Stimulated activated naive CD8-positive, alpha-beta T cell treated with anti-CD3 and anti-CD28 coated beads, Interleukin-15, Interleukin-2, amounts not matched to agents 100 ng/mL and 50 ng/mL, for 24 hours (primary cell): ENCODE measurements at regions not wholly inside any gene's neighbourhood (a gene's known extent, or its start where the extent isn't known, plus 50 kb on each side); places are given as distances from the start of the nearest gene placed in this dataset.

Source experiments
- H3K27ac Mint-ChIP-seq: one replicate; pipeline ENCODE4 v1.8.0; 2021; ENCODE audit warnings: mild to moderate bottlenecking, mixed read lengths
- H3K27me3 Mint-ChIP-seq: one replicate; pipeline ENCODE4 v1.8.0; 2021; ENCODE audit warnings: mixed read lengths
- H3K36me3 Mint-ChIP-seq: one replicate; pipeline ENCODE4 v1.8.0; 2021; ENCODE audit warnings: low read depth, mixed read lengths
- H3K4me1 Mint-ChIP-seq: one replicate; pipeline ENCODE4 v1.8.0; 2021; ENCODE audit warnings: low read depth, mixed read lengths
- H3K4me3 Mint-ChIP-seq: one replicate; pipeline ENCODE4 v1.8.0; 2021; ENCODE audit warnings: mild to moderate bottlenecking, mixed read lengths
- H3K9me3 Mint-ChIP-seq: one replicate; pipeline ENCODE4 v1.8.0; 2021; ENCODE audit warnings: mixed read lengths

DNA sequence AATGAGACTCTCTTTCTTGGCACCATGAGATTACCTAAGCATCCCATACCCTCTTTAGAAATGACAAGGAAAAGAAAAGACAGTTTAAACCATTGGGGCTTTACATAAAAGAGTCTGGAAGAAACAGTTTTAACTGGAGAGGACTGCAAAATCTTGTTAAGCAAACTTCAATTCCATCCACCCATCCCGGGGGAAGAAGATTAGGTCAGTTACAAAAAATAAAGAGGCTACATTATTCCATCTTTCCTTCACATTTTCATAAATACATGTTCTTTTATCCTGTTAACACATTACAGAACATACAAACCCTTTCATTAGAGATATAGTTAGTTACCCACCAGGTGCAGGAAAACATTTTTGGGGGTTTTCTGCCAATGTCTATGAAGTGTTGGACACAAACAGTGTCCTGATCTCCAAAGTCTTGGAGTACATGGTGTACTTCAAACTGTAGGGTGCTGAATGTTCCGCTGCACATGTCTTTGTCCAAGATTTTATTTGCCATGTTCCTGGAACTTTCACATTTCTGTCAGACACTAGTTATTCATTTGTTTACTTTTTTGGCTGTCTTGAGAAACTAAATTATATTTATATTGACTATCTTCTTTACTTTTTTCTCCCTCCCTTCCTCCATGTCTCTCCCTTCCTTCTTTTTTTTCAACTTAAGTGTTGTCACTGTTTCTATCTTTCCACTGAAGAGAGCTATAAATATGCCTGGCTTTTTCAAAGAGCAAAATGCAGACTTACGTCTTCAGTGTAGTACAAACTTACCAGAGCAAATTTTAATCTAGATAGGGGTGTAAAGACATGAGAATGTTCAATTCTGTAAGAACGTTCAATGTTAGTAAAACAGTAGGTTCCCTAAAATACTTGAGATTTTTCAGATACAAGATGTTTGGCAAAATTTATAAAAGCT, 410.9 kb upstream of the PRR16 start:
- H3K27ac Mint-ChIP-seq: no peak overlapping the region
- H3K4me3 Mint-ChIP-seq: no peak overlapping the region
- no peaks in the 10 kb centered on the region for H3K9me3 Mint-ChIP-seq
- no peaks in the 10 kb centered on the region for H3K27me3 Mint-ChIP-seq
- no peaks in the 10 kb centered on the region for H3K4me1 Mint-ChIP-seq
- H3K36me3 Mint-ChIP-seq: no peaks in the 10 kb centered on the region

GRCh38 chr5:120053841-120054240, 410.3 kb upstream of the PRR16 start:
- H3K36me3 Mint-ChIP-seq: no peaks in the 10 kb centered on the region
- no peak overlapping the region for H3K27ac Mint-ChIP-seq
- no peaks in the 10 kb centered on the region for H3K27me3 Mint-ChIP-seq
- no peak overlapping the region for H3K4me3 Mint-ChIP-seq
- H3K4me1 Mint-ChIP-seq: no peaks in the 10 kb centered on the region
- H3K9me3 Mint-ChIP-seq: no peaks in the 10 kb centered on the region

DNA sequence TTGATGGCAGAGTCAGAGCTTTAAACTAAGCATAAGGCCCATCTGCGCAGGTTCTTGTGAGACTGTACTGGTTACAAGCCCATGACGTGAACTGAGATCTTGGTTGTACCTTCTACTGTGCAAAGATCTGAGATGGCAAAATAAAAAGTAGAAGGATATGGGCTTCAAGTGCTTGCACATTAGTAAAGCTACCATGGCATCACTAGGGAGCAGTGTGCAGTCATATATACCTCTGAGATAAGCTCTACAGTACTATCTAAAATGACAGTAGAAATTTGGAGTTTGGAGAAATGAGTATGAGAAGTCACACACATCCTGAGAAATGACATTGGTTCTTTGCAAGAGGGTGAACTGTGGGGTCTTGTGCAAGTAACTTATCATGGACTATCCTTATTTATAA, 408.2 kb upstream of the PRR16 start:
- Mint-ChIP-seq H3K4me1 (no peaks in the 10 kb centered on the region), H3K36me3 (no peaks in the 10 kb centered on the region), H3K27me3 (no peaks in the 10 kb centered on the region), H3K4me3 (no peak overlapping the region), H3K27ac (no peak overlapping the region), H3K9me3 (no peaks in the 10 kb centered on the region)

GRCh38 chr5:120062515-120062917, 401.6 kb upstream of the PRR16 start:
- Mint-ChIP-seq H3K9me3 (no peaks in the 10 kb centered on the region), H3K4me1 (no peaks in the 10 kb centered on the region), H3K36me3 (no peaks in the 10 kb centered on the region), H3K4me3 (no peak overlapping the region), H3K27me3 (no peaks in the 10 kb centered on the region), H3K27ac (no peak overlapping the region)

- Mint-ChIP-seq H3K9me3 (no peaks in the 10 kb centered on the region), H3K27me3 (no peaks in the 10 kb centered on the region), H3K36me3 (no peaks in the 10 kb centered on the region), H3K4me3 (no peak overlapping the region), H3K27ac (no peak overlapping the region), H3K4me1 (no peaks in the 10 kb centered on the region)
These were observed 391.9 kb upstream of the PRR16 start for GRCh38 chr5:120072068-120072761.

GRCh38 chr5:120073722-120074121, 390.4 kb upstream of the PRR16 start:
- Mint-ChIP-seq H3K27ac (no peak overlapping the region), H3K4me1 (no peaks in the 10 kb centered on the region), H3K36me3 (no peaks in the 10 kb centered on the region), H3K27me3 (no peaks in the 10 kb centered on the region), H3K9me3 (no peaks in the 10 kb centered on the region), H3K4me3 (no peak overlapping the region)

DNA sequence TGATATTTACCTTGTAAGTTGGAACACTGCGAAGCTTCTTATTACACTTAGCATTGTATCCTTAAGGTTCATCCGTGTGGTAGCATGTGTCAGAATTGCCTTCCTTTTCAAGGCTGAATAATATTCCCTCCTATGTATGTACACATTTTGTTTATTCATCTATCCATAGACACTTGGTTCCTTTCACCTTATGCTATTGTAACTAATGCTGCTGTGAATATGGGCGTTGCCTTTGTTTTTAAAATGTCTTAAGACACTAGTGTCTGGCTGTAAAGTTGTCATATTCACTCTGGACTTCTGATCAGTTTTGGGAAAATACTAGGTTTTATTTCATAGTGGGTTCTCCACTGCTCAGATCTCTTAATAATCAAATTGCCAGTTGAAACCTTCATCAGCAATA, 383.3 kb upstream of the PRR16 start:
- H3K27me3 Mint-ChIP-seq: no peaks in the 10 kb centered on the region
- no peaks in the 10 kb centered on the region for H3K9me3 Mint-ChIP-seq
- no peak overlapping the region for H3K27ac Mint-ChIP-seq
- no peak overlapping the region for H3K4me3 Mint-ChIP-seq
- H3K36me3 Mint-ChIP-seq: no peaks in the 10 kb centered on the region
- H3K4me1 Mint-ChIP-seq: no peaks in the 10 kb centered on the region

- Mint-ChIP-seq H3K27ac (no peak overlapping the region), H3K9me3 (no peaks in the 10 kb centered on the region), H3K36me3 (no peaks in the 10 kb centered on the region), H3K4me3 (no peak overlapping the region), H3K4me1 (no peaks in the 10 kb centered on the region), H3K27me3 (no peaks in the 10 kb centered on the region)
These were observed 381.6 kb upstream of the PRR16 start for GRCh38 chr5:120082316-120083068.

DNA sequence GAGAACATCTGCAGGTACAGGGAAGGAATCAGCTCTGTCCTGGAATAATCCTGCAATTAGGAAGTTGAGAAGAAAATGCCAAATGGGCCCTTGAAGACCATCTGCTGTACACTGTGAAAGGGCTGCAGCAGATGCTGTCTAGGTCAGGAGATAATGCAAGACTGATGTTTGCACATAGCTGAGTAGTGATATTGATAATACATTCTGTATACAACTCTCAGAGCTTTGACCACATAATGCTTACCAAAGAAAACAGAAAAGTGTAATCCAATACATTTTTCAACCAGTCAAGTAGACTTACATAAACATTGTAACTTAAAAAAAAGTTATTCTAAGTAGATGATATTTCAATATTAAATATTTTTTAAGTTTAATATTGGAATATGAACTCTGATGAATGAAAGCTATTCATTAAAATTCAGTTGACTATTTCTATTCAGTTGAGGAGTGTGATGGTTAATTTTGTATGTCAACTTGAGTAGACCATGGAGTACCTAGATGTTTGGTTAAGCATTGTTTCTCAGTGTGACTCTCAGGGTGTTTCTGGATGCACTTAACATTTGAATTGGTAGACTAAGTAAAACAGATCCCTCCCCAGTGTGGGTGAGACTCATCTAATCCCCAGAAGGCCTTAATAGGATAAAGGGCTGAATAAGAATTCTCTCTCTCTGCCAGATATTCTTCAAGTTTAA, 380.1 kb upstream of the PRR16 start:
- Mint-ChIP-seq H3K27me3 (no peaks in the 10 kb centered on the region), H3K27ac (no peak overlapping the region), H3K36me3 (no peaks in the 10 kb centered on the region), H3K4me3 (no peak overlapping the region), H3K9me3 (no peaks in the 10 kb centered on the region), H3K4me1 (no peaks in the 10 kb centered on the region)

DNA sequence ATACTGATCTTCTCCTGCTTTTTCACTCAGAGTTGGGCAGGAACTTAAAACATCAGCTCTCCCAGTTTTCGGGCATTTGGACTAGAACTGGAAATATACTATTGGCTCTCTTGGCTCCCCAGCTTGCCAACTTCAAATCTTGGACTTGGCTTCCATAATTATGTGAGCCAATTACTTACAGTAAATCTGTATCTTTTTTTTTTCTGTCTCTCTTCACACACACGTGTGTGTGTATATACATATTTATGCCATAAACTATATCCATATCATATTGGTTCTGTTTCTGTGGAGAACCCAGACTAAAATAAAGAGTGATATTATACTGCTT, 379.6 kb upstream of the PRR16 start:
- H3K4me1 Mint-ChIP-seq: no peaks in the 10 kb centered on the region
- no peaks in the 10 kb centered on the region for H3K27me3 Mint-ChIP-seq
- no peak overlapping the region for H3K27ac Mint-ChIP-seq
- no peaks in the 10 kb centered on the region for H3K9me3 Mint-ChIP-seq
- H3K36me3 Mint-ChIP-seq: no peaks in the 10 kb centered on the region
- no peak overlapping the region for H3K4me3 Mint-ChIP-seq

- Mint-ChIP-seq H3K4me1 (no peaks in the 10 kb centered on the region), H3K27ac (no peak overlapping the region), H3K27me3 (no peaks in the 10 kb centered on the region), H3K36me3 (no peaks in the 10 kb centered on the region), H3K4me3 (no peak overlapping the region), H3K9me3 (no peaks in the 10 kb centered on the region)
These were observed 378.0 kb upstream of the PRR16 start for GRCh38 chr5:120086081-120086480.

DNA sequence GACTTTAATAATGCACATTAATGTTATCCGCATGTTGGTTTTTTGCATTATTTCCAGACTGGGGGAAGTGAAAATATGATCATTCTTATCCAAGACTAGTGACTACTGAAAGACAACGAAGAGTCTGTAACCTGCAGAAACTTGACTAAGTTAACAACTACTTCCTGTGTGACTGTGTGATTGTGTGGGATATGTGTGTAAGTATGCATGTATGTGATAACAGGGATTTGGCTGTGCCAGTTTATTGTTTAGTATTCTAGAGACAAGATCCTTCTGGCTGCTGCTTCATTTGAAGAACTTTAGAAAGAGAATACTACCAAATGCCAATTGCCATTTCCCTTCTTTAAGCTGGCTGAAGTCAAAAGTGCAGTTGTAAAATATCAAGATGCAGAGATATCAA, 375.7 kb upstream of the PRR16 start:
- H3K4me1 Mint-ChIP-seq: no peaks in the 10 kb centered on the region
- no peak overlapping the region for H3K4me3 Mint-ChIP-seq
- no peak overlapping the region for H3K27ac Mint-ChIP-seq
- H3K27me3 Mint-ChIP-seq: no peaks in the 10 kb centered on the region
- H3K9me3 Mint-ChIP-seq: no peaks in the 10 kb centered on the region
- H3K36me3 Mint-ChIP-seq: no peaks in the 10 kb centered on the region

DNA sequence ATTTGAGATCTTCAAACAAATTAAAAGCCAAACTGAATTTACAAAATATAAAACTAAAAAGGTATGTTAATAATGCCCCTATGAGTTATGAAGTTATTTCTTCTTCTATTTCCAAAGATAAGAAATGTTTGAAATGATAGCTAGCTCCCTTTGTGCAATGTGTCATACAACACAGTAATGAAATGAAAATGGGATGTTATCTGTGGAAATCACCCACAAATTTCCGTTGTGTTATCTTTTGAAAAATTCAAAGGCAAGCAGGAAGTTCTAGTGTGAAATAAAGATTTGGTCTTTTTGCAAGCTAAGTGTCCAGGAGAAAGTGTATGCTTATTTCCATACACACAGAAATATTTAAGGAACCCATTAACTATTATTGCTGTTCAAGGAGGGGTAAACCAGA, 375.3 kb upstream of the PRR16 start:
- Mint-ChIP-seq H3K4me3 (no peak overlapping the region), H3K27me3 (no peaks in the 10 kb centered on the region), H3K36me3 (no peaks in the 10 kb centered on the region), H3K9me3 (no peaks in the 10 kb centered on the region), H3K4me1 (no peaks in the 10 kb centered on the region), H3K27ac (no peak overlapping the region)

GRCh38 chr5:120091376-120091948, 372.6 kb upstream of the PRR16 start:
- Mint-ChIP-seq H3K9me3 (no peaks in the 10 kb centered on the region), H3K4me1 (no peaks in the 10 kb centered on the region), H3K27ac (no peak overlapping the region), H3K27me3 (no peaks in the 10 kb centered on the region), H3K36me3 (no peaks in the 10 kb centered on the region), H3K4me3 (no peak overlapping the region)
